ENCODE measurements at regions not wholly inside any gene's neighbourhood (a gene's known extent, or its start where the extent isn't known, plus 50 kb on each side); places are given as distances from the start of the nearest gene placed in this dataset.

DNA sequence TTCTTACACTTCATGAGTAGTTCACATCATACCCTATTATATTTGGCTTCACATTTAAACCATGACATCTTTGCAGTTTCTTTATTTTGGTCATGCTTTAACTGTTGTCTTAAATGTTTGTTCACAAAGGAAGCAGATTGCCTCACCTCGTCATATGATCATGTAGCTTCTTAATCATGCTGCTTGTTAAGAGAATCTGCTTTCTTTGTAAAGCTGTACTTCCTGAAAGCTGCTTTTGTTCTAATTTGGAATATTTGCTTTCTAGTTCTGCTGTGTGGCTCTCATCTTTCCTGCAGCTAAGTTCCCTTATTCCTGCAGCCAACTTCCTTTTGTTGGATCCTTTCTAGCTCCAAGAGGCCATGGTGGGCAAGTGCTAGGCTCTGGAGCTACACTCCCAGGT, 62.9 kb upstream of the SIM2 start:
- TF ChIP-seq, protein P1, sequence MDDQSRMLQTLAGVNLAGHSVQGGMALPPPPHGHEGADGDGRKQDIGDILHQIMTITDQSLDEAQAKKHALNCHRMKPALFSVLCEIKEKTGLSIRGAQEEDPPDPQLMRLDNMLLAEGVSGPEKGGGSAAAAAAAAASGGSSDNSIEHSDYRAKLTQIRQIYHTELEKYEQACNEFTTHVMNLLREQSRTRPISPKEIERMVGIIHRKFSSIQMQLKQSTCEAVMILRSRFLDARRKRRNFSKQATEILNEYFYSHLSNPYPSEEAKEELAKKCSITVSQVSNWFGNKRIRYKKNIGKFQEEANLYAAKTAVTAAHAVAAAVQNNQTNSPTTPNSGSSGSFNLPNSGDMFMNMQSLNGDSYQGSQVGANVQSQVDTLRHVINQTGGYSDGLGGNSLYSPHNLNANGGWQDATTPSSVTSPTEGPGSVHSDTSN (IDR thresholded peaks at IDR 0.05) = no peak
- TF ChIP-seq, protein P2, sequence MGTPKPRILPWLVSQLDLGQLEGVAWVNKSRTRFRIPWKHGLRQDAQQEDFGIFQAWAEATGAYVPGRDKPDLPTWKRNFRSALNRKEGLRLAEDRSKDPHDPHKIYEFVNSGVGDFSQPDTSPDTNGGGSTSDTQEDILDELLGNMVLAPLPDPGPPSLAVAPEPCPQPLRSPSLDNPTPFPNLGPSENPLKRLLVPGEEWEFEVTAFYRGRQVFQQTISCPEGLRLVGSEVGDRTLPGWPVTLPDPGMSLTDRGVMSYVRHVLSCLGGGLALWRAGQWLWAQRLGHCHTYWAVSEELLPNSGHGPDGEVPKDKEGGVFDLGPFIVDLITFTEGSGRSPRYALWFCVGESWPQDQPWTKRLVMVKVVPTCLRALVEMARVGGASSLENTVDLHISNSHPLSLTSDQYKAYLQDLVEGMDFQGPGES (IDR thresholded peaks at IDR 0.05; ENCODE audit: low read depth, low read length) = no peak
- TF ChIP-seq, protein P3, sequence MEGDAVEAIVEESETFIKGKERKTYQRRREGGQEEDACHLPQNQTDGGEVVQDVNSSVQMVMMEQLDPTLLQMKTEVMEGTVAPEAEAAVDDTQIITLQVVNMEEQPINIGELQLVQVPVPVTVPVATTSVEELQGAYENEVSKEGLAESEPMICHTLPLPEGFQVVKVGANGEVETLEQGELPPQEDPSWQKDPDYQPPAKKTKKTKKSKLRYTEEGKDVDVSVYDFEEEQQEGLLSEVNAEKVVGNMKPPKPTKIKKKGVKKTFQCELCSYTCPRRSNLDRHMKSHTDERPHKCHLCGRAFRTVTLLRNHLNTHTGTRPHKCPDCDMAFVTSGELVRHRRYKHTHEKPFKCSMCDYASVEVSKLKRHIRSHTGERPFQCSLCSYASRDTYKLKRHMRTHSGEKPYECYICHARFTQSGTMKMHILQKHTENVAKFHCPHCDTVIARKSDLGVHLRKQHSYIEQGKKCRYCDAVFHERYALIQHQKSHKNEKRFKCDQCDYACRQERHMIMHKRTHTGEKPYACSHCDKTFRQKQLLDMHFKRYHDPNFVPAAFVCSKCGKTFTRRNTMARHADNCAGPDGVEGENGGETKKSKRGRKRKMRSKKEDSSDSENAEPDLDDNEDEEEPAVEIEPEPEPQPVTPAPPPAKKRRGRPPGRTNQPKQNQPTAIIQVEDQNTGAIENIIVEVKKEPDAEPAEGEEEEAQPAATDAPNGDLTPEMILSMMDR (IDR thresholded peaks at IDR 0.05) = no peak
- TF ChIP-seq POLR2AphosphoS5 (IDR thresholded peaks at IDR 0.05; ENCODE audit: low read depth, low read length) = no peak
- TF ChIP-seq, protein P4, sequence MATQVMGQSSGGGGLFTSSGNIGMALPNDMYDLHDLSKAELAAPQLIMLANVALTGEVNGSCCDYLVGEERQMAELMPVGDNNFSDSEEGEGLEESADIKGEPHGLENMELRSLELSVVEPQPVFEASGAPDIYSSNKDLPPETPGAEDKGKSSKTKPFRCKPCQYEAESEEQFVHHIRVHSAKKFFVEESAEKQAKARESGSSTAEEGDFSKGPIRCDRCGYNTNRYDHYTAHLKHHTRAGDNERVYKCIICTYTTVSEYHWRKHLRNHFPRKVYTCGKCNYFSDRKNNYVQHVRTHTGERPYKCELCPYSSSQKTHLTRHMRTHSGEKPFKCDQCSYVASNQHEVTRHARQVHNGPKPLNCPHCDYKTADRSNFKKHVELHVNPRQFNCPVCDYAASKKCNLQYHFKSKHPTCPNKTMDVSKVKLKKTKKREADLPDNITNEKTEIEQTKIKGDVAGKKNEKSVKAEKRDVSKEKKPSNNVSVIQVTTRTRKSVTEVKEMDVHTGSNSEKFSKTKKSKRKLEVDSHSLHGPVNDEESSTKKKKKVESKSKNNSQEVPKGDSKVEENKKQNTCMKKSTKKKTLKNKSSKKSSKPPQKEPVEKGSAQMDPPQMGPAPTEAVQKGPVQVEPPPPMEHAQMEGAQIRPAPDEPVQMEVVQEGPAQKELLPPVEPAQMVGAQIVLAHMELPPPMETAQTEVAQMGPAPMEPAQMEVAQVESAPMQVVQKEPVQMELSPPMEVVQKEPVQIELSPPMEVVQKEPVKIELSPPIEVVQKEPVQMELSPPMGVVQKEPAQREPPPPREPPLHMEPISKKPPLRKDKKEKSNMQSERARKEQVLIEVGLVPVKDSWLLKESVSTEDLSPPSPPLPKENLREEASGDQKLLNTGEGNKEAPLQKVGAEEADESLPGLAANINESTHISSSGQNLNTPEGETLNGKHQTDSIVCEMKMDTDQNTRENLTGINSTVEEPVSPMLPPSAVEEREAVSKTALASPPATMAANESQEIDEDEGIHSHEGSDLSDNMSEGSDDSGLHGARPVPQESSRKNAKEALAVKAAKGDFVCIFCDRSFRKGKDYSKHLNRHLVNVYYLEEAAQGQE (IDR thresholded peaks at IDR 0.05; ENCODE audit: low read depth, low read length) = no peak
